Endothelial cell of umbilical vein (primary cell): ENCODE measurements at regions not wholly inside any gene's neighbourhood (a gene's known extent, or its start where the extent isn't known, plus 50 kb on each side); places are given as distances from the start of the nearest gene placed in this dataset.

Experiments used
- BruUV-seq: library from RNA; stranded (reverse); fragments of 400-500 nt; replicated peaks from 2 replicates; lab custom pipeline; 2021; lab: Mats Ljungman, UMichigan
- CTCF ChIA-PET: fragments of 300-600, 350-600 bp; sonication (Branson Sonifier 250); formaldehyde crosslinking; loops from one replicate; lab custom pipeline; 2021; ENCODE audit warnings: antibody characterized with exemption, inconsistent platforms; lab: Charles Lee
- POLR2A ChIA-PET: fragments of 300-600, 350-600 bp; sonication (Branson Sonifier 250); formaldehyde crosslinking; loops from one replicate; lab custom pipeline; 2021; ENCODE audit warnings: antibody characterized with exemption, inconsistent platforms; lab: Charles Lee
- DNase-seq: peaks from one replicate; pipeline ENCODE4 v3.0.0-alpha.2; 2011; ENCODE audit warnings: low read depth, low spot score
- FAIRE-seq: peaks from 2 replicates; lab custom pipeline; 2011; peaks lifted over from hg19 to GRCh38; lab: Jason Lieb, UNC
- H2AFZ ChIP-seq: 2 replicates; pipeline ENCODE4 v1.6.0; 2012; ENCODE audit warnings: low read depth, low read length, control low read depth, inconsistent platforms
- H3K27ac ChIP-seq: 2 replicates; pipeline ENCODE4 v1.5.1; 2011; ENCODE audit warnings: low read depth, mild to moderate bottlenecking, control low read depth, low read length, moderate library complexity; ENCODE audit not compliant: insufficient read depth
- H3K27me3 ChIP-seq, 2 experiments: 2 replicates each; pipeline versions ENCODE4 v1.6.0 to v1.6.1; 2011; ENCODE audit warnings: low read length in 2 of 2, mixed read lengths in 1 of 2; ENCODE audit not compliant: control insufficient read depth in 2 of 2, insufficient read depth in 2 of 2
- H3K36me3 ChIP-seq, 2 experiments: 2 replicates in 1 of 2; 3 replicates in 1 of 2; pipeline ENCODE4 v1.5.1; 2011; ENCODE audit warnings: low read length in 2 of 2, mild to moderate bottlenecking in 1 of 2, moderate library complexity in 1 of 2; ENCODE audit not compliant: control insufficient read depth in 2 of 2, insufficient read depth in 2 of 2; ENCODE audit errors: extremely low read depth in 1 of 2
- H3K4me1 ChIP-seq: 3 replicates; pipeline ENCODE4 v1.5.1; 2011; ENCODE audit warnings: mild to moderate bottlenecking, low read length; ENCODE audit not compliant: control insufficient read depth, insufficient read depth; ENCODE audit errors: extremely low read depth
- H3K4me2 ChIP-seq: 2 replicates; pipeline ENCODE4 v1.6.1; 2011; ENCODE audit warnings: low read length, control low read depth, mixed read lengths; ENCODE audit not compliant: insufficient read depth
- H3K4me3 ChIP-seq, 3 experiments: fragments of 200-600 bp in 1 of 3; sonication (generic), shearing (Covaris generic) in 1 of 3; replicated peaks in 1 of 3; 2 replicates each; pipeline ENCODE4 v1.5.1; 2011 to 2016; ENCODE audit warnings: control low read depth in 3 of 3, low read length in 3 of 3, mild to moderate bottlenecking in 2 of 3, inconsistent platforms in 1 of 3, low read depth in 1 of 3, moderate library complexity in 1 of 3; ENCODE audit not compliant: insufficient read depth in 1 of 3
- H3K79me2 ChIP-seq: 2 replicates; pipeline ENCODE4 v1.6.0; 2012; ENCODE audit warnings: low read length, inconsistent platforms; ENCODE audit not compliant: control insufficient read depth, insufficient read depth
- H3K9ac ChIP-seq: replicated peaks from 2 replicates; pipeline ENCODE3; 2011; ENCODE audit warnings: low read length, control low read depth; ENCODE audit not compliant: insufficient read depth; ENCODE audit errors: extremely low read depth
- H3K9me1 ChIP-seq: replicated peaks from 3 replicates; pipeline ENCODE4 v1.6.0; 2011; ENCODE audit warnings: mild to moderate bottlenecking, low read length; ENCODE audit not compliant: control insufficient read depth, insufficient read depth; ENCODE audit errors: extremely low read depth
- H3K9me3 ChIP-seq: replicated peaks from 2 replicates; pipeline ENCODE4 v1.5.1; 2012; ENCODE audit warnings: low read length, inconsistent platforms; ENCODE audit not compliant: control insufficient read depth, insufficient read depth
- H4K20me1 ChIP-seq: replicated peaks from 2 replicates; pipeline ENCODE3; 2011; ENCODE audit warnings: mild to moderate bottlenecking, low read length; ENCODE audit not compliant: control insufficient read depth, insufficient read depth; ENCODE audit errors: extremely low read depth
- EZH2 ChIP-seq: IDR thresholded peaks from 2 replicates; pipeline ENCODE4 v1.6.1; 2012; ENCODE audit warnings: borderline replicate concordance, low read depth, mild to moderate bottlenecking, moderate library complexity, low read length, inconsistent platforms; ENCODE audit not compliant: severe bottlenecking
- FOS ChIP-seq: IDR thresholded peaks from 2 replicates; pipeline ENCODE4 v1.6.1; 2011; ENCODE audit warnings: mild to moderate bottlenecking, low read length, moderate library complexity, borderline replicate concordance; ENCODE audit not compliant: insufficient read depth
- GATA2 ChIP-seq: IDR thresholded peaks from 2 replicates; pipeline ENCODE4 v1.7.0; 2011; ENCODE audit warnings: low read depth, mild to moderate bottlenecking, moderate library complexity, mixed read lengths, low read length; ENCODE audit not compliant: insufficient read length, insufficient read depth
- JUN ChIP-seq: IDR thresholded peaks from 2 replicates; pipeline ENCODE4 v1.6.1; 2011; ENCODE audit warnings: borderline replicate concordance, low read depth; ENCODE audit not compliant: insufficient read length, insufficient read depth
- MYC ChIP-seq: IDR thresholded peaks from one replicate; pipeline ENCODE4 v1.6.1; 2011; ENCODE audit warnings: mild to moderate bottlenecking, low read depth, low read length
- POLR2A ChIP-seq: IDR thresholded peaks from 2 replicates; pipeline ENCODE4 v1.6.1; 2012; ENCODE audit warnings: low read depth, mild to moderate bottlenecking, control low read depth, low read length
- POLR2AphosphoS5 ChIP-seq: IDR thresholded peaks from 2 replicates; pipeline ENCODE4 v1.6.1; 2012; ENCODE audit warnings: low read depth, mild to moderate bottlenecking, control low read depth, low read length, moderate library complexity; ENCODE audit not compliant: insufficient read depth
- dilution Hi-C: fragments of 300-500 bp; cut with MboI; formaldehyde crosslinking; loops from one replicate; pipeline ENCODE4 v1.15.0; 2019; ENCODE audit warnings: low sequenced_read_pairs; ENCODE audit not compliant: extremely low pct_ligation_motif_present
- intact Hi-C: fragments of 100-400 bp; cut with micrococcal nuclease; formaldehyde crosslinking; loops from one replicate; pipeline ENCODE4 v1.10.0; 2022
- TF ChIP-seq, protein P1 (sequence below), 2 donors: IDR thresholded peaks; 1 replicate in 1 of 2; 2 replicates in 1 of 2; pipeline ENCODE4 v1.5.1; 2011; ENCODE audit warnings: low read length in 2 of 2, mild to moderate bottlenecking in 2 of 2, moderate library complexity in 2 of 2, control low read depth in 1 of 2, inconsistent platforms in 1 of 2, low read depth in 1 of 2; ENCODE audit not compliant: insufficient read depth in 1 of 2; ENCODE audit errors: extremely low read depth in 1 of 2
- TF ChIP-seq, protein P2 (sequence below): IDR thresholded peaks from 2 replicates; pipeline ENCODE4 v1.6.1; 2011; ENCODE audit not compliant: insufficient read depth, insufficient read length

DNA sequence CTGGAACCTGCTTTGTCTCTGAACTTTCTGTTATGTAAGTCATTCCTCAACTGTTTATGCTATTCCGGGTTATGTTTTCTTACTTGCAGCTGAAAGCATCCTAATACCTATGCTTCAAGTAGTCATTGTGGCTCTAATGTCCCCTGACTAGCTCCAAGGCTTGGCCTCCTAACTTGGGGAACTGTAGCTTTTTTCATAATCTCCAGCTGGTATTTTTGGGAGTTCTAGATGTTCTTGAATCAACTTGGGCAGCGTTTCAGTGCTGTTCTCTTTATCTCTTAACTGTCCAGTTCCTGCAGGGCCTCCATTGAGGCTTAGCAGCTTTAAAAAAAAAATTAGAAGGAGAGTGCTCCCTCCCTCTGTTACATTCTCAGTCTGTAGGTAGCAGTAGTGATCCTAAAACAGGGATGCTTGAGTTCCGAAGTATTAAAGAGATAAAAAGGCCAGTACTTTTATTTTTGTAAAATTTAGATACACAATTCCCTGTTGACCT lies 100.0 kb upstream of the ACTBL2 start:
- H3K4me1 ChIP-seq = no peaks in the 10 kb centered on the region
- no peak overlapping the region for H3K9ac ChIP-seq
- dilution Hi-C loops (no loop called here), intact Hi-C loops (no loop called here)
- H3K4me3 ChIP-seq = no peak overlapping the region
- FAIRE-seq (no peak), DNase-seq (no peak)
- CTCF ChIA-PET = interaction anchor here (0.8 to 1.7 kb wide), 4 partner anchors 11 to 83 kb away, joined by 3 to 5 read pairs (median 3); no protein-coding TSS in a partner anchor
- no peak overlapping the region for H3K27ac ChIP-seq
- H2AFZ ChIP-seq = no peak overlapping the region
- H3K4me2 ChIP-seq = no peak overlapping the region
- POLR2A ChIA-PET = no interaction called here
- no TSS peak for BruUV-seq
- TF ChIP-seq, protein P1, sequence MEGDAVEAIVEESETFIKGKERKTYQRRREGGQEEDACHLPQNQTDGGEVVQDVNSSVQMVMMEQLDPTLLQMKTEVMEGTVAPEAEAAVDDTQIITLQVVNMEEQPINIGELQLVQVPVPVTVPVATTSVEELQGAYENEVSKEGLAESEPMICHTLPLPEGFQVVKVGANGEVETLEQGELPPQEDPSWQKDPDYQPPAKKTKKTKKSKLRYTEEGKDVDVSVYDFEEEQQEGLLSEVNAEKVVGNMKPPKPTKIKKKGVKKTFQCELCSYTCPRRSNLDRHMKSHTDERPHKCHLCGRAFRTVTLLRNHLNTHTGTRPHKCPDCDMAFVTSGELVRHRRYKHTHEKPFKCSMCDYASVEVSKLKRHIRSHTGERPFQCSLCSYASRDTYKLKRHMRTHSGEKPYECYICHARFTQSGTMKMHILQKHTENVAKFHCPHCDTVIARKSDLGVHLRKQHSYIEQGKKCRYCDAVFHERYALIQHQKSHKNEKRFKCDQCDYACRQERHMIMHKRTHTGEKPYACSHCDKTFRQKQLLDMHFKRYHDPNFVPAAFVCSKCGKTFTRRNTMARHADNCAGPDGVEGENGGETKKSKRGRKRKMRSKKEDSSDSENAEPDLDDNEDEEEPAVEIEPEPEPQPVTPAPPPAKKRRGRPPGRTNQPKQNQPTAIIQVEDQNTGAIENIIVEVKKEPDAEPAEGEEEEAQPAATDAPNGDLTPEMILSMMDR (IDR thresholded peaks at IDR 0.05; ENCODE audit: extremely low read depth in 1 of 2, insufficient read depth in 1 of 2, low read depth in 1 of 2, low read length in 2 of 2) = no peak
- TF ChIP-seq EZH2 = no peak
- TF ChIP-seq JUN = no peak
- no peak for TF ChIP-seq MYC
- TF ChIP-seq POLR2AphosphoS5 = no peak
- no peak for TF ChIP-seq GATA2
- no peak for TF ChIP-seq POLR2A
- no peak for TF ChIP-seq FOS
- TF ChIP-seq, protein P2, sequence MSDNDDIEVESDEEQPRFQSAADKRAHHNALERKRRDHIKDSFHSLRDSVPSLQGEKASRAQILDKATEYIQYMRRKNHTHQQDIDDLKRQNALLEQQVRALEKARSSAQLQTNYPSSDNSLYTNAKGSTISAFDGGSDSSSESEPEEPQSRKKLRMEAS = no peak
- H3K9me3 ChIP-seq = no peaks in the 10 kb centered on the region
- H3K9me1 ChIP-seq = no peaks in the 10 kb centered on the region
- H3K27me3 ChIP-seq = no peaks in the 10 kb centered on the region
- no peaks in the 10 kb centered on the region for H3K79me2 ChIP-seq
- no peaks in the 10 kb centered on the region for H3K36me3 ChIP-seq
- H4K20me1 ChIP-seq = no peaks in the 10 kb centered on the region
